ENCODE measurements at regions not wholly inside any gene's neighbourhood (a gene's known extent, or its start where the extent isn't known, plus 50 kb on each side); places are given as distances from the start of the nearest gene placed in this dataset.
"Not testable (repeated sequence)": the region's sequence is repeated elsewhere in the genome, so short reads cannot be mapped to it uniquely, and the experiment has no call there.

- Histone ChIP-seq H3K4me1 (no peaks in the 10 kb centered on the region), H3K36me3 (no peaks in the 10 kb centered on the region), H3K9me3 (peaks cover 0 to 5% (median 0%) of the 10 kb centered on the region in 12 donors), H3K4me3 (no peak overlapping the region), H3K27me3 (no peaks in the 10 kb centered on the region), H3K27ac (no peak overlapping the region)
- ATAC-seq (no peak), DNase-seq (no peak)
- TF ChIP-seq POLR2A (IDR thresholded peaks at IDR 0.05): no peak
- no peak for TF ChIP-seq CTCF (IDR thresholded peaks at IDR 0.05)
- WGBS, 4 donors: 74 to 84% (median 81%) methylated on average over 4 of the region's 4 CpGs
- intact Hi-C loops (cut with DNase I): no loop called here
Observed at GRCh38 chr4:28505064-28505463, 1644.4 kb downstream of the STIM2 start.

- no peak for ATAC-seq
- Histone ChIP-seq H3K9me3 (peaks cover 0 to 5% (median 0%) of the 10 kb centered on the region in 12 donors), H3K4me1 (no peaks in the 10 kb centered on the region), H3K36me3 (no peaks in the 10 kb centered on the region), H3K27me3 (no peaks in the 10 kb centered on the region), H3K27ac (no peak overlapping the region), H3K4me3 (no peak overlapping the region)
- TF ChIP-seq POLR2A (IDR thresholded peaks at IDR 0.05) (no peak), CTCF (IDR thresholded peaks at IDR 0.05) (no peak)
- intact Hi-C loops (cut with DNase I): no loop called here
- WGBS, 4 donors: 91 to 94% (median 93%) methylated on average over 9 of the region's 9 CpGs
- no peak for DNase-seq
Observed at GRCh38 chr4:28508636-28509035, 1648.0 kb downstream of the STIM2 start.

- H3K36me3 ChIP-seq; H3K27me3 ChIP-seq; intact Hi-C loops (cut with DNase I); ATAC-seq; H3K4me1 ChIP-seq; H3K4me3 ChIP-seq; H3K9me3 ChIP-seq; H3K27ac ChIP-seq; DNase-seq: not testable (repeated sequence)
- WGBS, 4 donors: 93 to 98% (median 94%) methylated on average over 6 to 30 of the region's 30 CpGs
Observed at GRCh38 chr4:28514766-28515165, 1654.1 kb downstream of the STIM2 start.

- Histone ChIP-seq H3K27me3 (no peaks in the 10 kb centered on the region), H3K27ac (no peak overlapping the region), H3K9me3 (no peaks in the 10 kb centered on the region), H3K4me1 (no peaks in the 10 kb centered on the region), H3K36me3 (no peaks in the 10 kb centered on the region), H3K4me3 (no peak overlapping the region)
- ATAC-seq (no peak), DNase-seq (no peak)
- 58 to 70% (median 63%) methylated on average over 1 of the region's 1 CpG for WGBS, 4 donors
- intact Hi-C loops (cut with DNase I): no loop called here
- TF ChIP-seq CTCF (IDR thresholded peaks at IDR 0.05) (no peak), POLR2A (IDR thresholded peaks at IDR 0.05) (no peak)
Observed at GRCh38 chr4:28518561-28519165, 1658.0 kb downstream of the STIM2 start.

- H3K27me3 ChIP-seq: no peaks in the 10 kb centered on the region
- no peak for TF ChIP-seq POLR2A (IDR thresholded peaks at IDR 0.05)
- no peak for TF ChIP-seq CTCF (IDR thresholded peaks at IDR 0.05)
- no peaks in the 10 kb centered on the region for H3K9me3 ChIP-seq
- no peak overlapping the region for H3K4me3 ChIP-seq
- intact Hi-C loops (cut with DNase I): no loop called here
- ATAC-seq: no peak
- no peaks in the 10 kb centered on the region for H3K4me1 ChIP-seq
- WGBS, 4 donors: 69 to 82% (median 79%) methylated on average over 3 of the region's 3 CpGs
- no peak overlapping the region for H3K27ac ChIP-seq
- no peak for DNase-seq
- H3K36me3 ChIP-seq: no peaks in the 10 kb centered on the region
Observed at GRCh38 chr4:28523681-28524190, 1663.1 kb downstream of the STIM2 start.

Data from heart left ventricle (tissue), 16 donors.